Left lobe of liver (tissue), 2 donors: ENCODE measurements at regions not wholly inside any gene's neighbourhood (a gene's known extent, or its start where the extent isn't known, plus 50 kb on each side); places are given as distances from the start of the nearest gene placed in this dataset.

ENCODE experiments used
- ATAC-seq: fragments of 200-7000 bp; cut with Tn5 transposase; one replicate; pipeline ENCODE4 v1.9.1; 2020; ENCODE audit warnings: mild to moderate bottlenecking, moderate library complexity
- DNase-seq: peaks from one replicate; pipeline ENCODE4 v3.0.0-alpha.2; 2020; ENCODE audit warnings: low spot score
- donor health status: DM: no; HTN: no; CAD: no; lungs with moderate emphysema.
- donor health status: DM: no; HTN: yes; CAD: no.

DNA sequence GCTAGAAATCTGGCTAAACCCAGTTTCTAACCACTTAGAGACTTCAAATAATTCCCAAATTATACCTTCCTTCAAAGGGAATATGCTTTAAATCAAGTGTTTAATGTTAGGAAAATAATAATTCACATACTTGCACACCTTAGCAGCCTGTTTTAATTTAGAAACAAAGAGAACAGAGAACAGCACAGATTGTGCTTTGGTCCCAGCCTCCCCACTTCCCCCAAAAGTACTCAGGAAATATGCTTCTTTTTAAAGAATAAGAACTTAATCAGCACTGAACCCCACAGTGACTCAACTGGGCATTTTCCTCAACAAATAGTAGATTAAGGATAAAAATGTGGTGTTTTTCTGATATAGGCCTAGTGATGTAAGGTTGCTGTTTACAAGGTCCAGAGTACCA, 295.8 kb downstream of the GBA3 start:
- no peak for DNase-seq
- ATAC-seq: no peak

DNA sequence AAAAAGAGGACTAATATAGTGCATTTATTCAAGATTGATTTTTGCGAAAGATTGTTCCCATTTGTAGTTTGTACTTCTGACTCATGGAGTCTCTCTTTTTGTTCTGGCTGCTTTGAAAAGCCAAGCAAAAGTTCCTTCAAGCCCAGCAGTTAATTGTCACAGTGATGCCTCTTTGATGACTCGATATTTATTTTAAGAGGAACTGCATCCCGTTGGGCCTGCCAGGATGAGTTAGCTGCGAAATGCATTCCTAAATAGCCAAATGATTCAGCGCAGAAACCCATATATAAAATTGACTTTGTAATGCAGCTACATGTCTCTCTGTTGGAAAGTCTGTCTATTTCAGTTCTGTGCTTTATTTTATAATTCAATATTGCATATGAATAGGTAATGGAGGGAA, 295.1 kb downstream of the GBA3 start:
- DNase-seq (no peak), ATAC-seq (no peak)

DNA sequence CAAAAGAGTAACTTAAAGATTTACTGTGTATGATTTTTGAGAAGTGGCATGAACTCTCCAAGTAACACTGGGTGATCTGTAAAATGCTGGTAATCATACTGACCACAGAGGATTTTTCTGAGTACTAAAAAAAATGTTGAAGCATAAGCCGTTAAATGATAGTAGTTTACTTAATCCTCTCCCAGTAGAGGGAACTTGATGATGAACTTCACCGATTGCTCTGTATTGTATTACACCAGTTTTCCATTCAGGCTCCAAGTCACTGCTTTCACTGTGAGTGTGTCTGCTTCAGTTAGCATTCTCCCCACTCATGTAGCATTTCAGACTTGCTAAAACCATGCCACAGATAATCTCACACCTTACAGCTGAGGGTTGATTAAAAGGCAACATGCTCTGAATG, 294.1 kb downstream of the GBA3 start:
- ATAC-seq (no peak), DNase-seq (no peak)

DNA sequence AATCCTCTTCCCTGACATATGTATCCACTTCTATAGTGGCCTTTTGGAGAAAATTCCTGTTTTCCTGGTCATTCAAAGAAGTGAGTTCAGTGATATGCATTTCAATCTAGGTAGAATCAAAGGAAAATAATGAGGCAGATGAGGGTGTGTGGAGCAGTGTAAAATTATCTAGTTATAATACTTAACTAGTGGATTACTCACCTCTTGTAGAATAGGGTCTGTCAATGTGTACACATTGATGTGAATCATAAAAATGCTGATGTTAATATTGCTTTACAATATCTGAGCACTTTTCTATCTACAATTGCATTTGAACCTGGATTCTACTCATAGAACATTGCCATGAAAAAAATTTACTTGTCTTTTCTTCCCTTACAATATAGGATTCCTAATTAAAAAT, 293.5 kb downstream of the GBA3 start:
- ATAC-seq (no peak), DNase-seq (no peak)

DNA sequence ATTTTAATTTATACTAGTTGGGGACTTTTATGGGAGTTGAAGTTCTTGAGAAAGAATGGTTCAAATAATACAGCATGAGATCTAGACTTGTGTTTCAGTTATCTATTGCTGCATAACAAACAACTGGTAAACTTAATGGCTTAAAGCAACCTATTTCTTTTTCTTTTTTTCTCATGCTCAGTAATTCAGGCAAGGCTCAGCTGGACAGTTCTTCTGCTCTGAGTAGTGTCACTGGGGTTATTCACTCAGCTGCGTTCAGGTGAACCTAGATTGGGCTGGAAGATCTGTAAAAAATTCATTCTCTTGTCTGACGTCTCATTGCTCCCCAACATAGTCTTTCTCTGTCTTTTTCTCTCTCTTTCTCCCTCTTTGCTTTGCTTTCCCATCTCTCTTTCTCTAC, 291.7 kb downstream of the GBA3 start:
- DNase-seq: no peak
- no peak for ATAC-seq

DNA sequence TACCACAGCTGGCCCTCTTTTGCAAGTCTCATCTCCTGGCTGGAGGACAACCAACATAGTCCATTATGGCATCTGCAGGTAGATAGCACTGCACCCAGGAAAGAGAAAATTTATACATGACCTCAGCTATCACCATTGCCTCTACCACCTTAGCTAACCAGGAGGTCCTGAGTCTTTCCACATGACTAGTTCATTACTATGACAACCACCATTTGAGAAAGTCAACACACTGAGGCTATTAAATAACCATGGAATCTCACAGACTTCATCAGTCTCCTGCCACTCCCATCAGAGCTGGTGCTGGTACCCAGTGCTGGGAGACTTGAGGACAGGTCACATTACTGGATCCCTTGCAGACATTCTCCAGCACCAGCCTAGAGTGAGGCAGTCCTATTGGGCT, 285.9 kb downstream of the GBA3 start:
- DNase-seq: no peak

DNA sequence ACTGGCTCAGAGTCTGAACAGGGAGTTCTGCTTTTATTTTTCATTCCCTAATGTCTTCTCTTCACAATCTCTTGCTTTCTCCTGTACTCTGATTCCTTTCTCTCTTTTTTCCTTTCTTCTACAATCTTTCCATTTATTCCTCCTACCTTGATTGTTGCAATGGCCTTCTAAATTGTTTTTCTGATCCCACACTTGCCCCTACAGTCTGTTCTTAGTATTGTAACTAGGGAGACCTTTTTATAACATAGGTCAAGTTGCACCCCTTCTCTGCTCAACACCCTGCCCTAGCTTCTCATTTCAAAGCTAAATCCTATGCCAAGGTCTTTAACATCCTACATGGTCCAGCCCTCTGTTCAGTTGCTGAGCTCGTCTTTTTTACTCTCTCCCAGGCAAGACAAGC, 277.9 kb downstream of the GBA3 start:
- no peak for DNase-seq
- no peak for ATAC-seq

More for the DNA sequence above, 285.9 kb downstream of the GBA3 start:
- no peak for ATAC-seq

DNA sequence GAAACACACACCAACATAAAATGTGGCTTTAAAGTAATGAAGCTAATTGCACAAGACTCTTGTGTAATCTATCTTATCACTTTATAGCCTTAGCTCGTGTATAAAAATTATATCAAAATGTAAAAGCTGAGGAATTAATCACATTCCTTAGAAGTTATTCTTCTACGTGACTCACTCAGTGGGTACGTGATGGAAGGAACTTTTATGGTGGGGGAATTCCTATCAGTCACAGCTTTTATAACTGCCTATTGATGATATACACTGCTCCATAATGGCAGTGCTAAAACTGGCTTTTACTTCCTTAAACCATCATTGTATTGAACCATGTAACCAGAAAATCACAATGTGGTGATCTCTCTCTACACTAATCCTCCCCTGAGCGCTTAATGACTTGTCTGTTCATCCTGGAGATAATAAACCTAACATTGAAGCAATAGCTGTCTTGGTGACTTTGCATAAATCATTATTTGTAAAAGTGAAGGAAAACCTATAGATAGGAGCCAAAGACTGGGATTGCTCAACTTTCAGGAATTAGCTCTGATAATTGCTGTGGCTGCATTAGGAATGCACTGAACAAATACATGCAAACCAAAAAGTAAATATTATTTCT, 276.7 kb downstream of the GBA3 start:
- ATAC-seq (no peak), DNase-seq (no peak)

DNA sequence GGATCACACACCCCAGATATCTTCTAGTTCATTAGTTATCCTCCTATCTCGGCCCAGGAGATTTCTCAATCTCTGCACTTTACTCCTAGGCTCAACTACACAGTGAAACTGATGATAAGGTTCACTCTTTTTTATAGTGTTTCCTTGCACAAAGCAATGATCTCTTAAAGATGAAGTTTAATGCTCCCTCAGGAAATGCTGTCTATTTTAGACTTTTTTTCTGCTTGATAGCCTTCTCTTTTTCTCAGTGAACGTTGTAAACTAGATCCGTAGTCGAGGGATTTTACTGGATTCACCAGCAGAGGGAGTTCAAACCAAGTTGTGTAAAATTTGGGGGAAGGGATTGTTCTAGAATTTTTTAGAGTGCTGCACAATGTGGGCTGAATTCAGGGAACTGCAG, 269.6 kb downstream of the GBA3 start:
- peak; percentile 93 for ATAC-seq
- no peak for DNase-seq

DNA sequence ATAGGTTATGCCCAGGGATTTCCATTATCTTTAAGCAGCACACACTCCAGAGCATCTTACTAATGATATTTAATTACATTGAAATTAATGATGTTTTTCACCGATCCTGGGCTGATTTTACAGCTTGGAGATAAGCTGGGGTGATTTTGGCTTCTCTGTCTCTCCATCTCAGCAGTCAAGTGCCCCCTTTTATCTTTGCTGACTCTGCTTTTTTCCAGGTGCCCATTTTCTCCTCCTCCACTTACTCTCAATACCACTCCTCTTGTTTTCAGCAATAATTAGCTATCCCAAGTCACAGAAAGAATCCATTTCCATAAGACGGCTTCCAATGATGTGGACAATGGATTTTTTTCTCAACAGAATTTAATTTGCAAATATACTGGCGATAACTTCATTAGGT, 266.7 kb downstream of the GBA3 start:
- ATAC-seq (no peak), DNase-seq (no peak)

DNA sequence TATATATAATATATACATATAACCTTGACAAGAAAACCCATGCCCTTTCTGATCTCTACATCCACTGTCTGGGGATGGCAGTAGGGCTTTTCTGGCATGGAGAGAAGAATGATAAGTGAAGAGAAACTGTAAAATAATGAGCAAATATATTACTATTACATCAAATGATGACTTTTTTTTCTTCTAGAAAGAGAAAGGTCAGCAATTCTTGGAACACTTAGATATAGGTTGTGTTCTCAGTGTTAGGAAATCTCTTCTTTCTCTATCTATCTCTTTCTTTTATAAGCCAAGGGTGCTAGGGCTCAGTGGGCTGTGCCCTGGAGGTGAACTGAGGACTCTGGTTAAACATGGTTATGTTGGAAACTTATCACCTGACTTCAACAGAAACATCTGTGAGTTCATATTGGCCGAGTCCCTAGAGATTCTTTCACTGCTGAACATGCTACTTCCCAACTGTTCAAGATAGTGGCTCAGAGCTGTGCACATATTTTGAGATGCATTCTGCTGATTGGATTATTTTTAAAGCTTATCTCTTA, 265.1 kb downstream of the GBA3 start:
- no peak for ATAC-seq
- DNase-seq: no peak

DNA sequence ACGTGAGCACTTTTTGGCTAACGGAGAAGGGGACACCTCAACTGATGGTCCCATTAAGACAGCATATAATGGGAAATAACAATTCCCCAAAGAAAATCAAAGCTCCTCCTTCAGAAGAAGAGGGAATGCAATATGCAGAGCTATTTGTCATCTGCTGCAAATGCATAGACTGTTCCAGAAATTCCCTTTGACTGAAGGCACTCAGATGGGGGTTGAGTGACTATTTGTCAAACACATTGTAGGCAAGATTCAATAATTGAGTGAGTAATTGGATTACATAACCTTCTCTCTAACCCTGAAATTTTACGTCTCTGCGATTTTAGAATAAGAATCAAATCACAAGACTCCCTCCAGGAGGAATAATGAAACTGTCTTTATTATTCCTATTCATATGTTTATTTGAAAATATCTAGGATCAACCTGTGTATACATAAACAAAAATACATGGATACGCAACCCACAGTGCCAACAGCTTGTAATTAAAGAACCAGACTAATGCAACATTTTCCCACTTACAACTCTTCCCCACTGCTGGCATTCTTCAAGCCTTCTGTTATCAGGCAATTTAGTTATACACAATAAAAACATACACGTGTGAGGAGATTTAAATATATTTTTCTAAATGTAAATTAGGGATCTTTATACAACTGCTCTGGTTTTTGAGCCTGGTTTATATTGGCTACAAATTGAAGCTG, 256.6 kb downstream of the GBA3 start:
- ATAC-seq: no peak
- no peak for DNase-seq

DNA sequence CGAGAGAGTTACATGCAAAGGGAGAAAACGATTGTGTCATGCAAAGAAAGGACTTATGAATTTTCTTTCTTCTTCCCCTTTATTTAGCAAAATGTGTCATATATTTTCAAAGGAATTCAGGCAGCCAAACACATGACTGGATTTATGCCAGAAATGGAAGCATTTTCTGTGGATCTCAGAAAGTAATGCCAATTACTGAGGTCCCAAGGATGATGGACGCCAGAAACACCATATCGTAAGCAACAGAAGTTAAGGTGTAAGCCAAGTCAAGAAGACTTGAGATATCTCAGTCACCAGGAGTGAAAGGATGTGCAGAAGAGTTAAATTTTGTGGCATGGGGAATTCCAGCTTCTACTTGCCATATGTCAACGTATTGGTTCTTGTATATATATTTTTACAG, 255.1 kb downstream of the GBA3 start:
- ATAC-seq (no peak), DNase-seq (no peak)

DNA sequence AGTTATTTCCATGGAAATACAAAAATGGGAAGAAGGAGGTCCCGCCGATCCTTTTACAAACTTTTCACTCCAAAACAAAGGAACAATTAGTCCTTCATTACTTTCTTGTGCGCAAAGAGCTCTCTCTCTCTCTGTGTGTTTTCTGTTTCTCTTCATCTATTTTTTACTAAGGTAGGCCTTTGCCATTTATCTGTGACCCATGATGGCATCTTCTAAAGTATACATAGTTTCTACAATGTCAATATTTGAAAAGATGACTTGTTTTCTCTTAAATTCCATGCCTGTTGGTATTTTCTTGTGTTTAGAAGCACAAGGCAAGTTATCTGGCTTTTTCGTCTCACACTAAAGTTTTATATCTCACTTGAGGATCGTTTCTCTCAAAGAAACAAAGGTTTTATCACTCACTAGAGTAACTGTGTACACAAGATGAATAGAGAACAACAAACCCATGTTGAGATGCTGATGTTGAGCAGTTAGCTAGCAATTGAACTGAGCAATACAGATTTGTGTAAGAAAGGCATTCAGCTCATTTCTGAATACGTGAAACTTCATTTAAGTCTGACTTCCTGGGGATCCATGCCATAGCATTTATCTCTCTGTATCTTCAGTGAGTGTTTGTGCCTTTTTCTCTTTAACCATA, 250.3 kb downstream of the GBA3 start:
- ATAC-seq (no peak), DNase-seq (no peak)

DNA sequence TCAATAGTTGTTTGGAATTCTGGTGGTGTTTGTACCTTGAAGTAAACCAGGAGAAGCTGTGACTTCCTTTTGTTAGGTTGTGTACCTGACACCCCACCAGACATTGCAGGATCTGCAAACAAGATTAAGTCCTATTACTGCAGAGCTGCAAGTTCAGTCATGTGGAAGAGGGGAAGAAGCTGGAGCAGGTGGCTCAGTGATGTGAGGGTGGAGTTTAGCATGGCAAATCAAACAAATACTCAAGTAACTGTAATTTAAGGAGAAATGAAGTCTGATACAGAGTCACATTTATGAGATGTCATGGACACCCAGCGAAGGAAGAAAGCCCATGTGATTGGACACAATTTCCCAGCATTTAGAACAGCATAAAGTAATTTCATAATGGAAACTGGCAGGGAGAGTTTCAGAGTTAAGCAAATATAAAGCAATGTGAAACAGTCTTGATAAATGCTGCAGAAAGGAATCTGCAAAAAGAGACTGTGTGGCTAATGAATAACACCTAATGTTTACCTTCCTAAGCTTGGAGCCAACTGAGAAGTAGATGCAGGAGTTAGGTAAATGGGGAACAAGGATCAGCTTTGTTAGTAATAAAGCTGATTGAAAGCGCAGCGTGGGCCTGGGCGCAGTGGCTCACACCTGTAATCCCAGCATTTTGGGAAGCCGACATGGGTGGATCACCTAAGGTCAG, 249.1 kb downstream of the GBA3 start:
- ATAC-seq: peak; percentile 95
- peak; percentile 47 for DNase-seq

DNA sequence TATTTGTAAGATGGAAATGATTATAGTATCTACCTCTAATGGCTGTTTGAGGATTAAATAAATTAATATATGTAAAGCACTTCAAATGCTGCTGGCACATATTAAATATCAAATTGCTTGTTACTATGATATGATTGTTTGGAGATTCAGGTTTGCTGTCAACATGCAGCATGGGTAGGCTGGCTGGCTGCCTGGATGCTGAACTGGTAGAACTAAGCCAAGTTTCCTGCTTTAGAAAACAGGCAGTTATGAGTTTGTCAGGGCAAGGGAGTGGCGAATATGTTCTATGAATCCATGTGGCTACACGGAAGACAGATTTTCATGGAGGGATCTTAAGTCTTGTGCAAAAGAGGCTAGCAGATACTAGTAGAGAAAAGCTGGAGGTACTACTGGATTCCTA, 239.6 kb downstream of the GBA3 start:
- DNase-seq: no peak
- ATAC-seq: no peak

DNA sequence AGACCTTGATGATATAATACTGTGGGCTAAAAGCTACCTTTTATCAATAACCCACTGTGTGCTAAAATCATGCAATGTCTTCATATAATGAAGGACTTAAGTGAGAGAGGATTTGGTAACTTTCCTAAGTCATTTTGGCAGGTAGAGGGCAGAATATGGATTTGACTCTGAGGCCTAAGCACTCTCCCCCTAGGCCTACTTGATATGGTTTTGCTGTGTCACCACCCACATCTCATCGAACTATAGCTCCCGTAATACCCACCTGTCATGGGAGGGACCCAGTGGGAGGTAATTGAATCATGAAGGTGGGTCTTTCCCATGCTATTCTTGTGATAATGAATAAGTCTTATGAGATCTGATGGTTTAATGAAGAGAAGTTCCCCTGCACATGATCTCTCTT, 229.7 kb downstream of the GBA3 start:
- DNase-seq (no peak), ATAC-seq (no peak)

DNA sequence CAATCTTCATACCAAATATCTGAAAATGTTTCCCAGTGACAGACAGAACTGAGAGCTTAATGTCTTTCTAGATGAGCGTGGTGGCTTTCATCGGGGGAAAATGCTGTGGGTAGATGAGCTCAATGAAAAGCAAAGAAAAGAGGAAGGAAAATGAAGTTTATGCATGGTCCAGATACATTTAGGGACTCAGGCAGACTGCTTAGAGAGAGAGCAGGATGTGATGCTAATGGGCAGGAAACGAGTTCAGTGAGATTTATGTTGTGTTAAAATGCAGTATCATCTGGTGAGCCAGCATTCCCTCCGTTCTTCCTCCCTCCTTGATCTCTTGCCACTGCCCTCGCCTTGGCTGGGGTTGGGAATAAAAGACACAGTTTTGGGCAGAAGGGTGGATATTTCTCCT, 229.2 kb downstream of the GBA3 start:
- no peak for ATAC-seq
- no peak for DNase-seq

DNA sequence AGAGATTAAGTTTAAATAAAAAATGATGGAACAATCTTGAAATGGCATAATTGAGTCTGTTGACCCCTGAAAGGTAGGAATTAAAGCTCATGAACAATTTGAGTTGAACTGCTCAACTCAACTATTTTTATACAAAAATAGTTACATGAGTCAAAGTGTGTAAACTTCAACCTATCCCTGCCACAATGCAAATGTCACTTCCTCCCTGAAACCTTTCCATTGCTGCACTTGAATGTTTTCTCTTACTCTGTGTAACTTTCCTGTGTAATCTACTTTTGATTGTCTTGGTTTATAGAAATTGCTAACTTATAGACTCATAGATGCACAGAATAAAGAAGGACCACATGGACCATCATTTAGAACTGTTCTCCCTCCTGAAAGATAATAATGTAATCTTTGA, 218.5 kb downstream of the GBA3 start:
- DNase-seq: no peak
- no peak for ATAC-seq

DNA sequence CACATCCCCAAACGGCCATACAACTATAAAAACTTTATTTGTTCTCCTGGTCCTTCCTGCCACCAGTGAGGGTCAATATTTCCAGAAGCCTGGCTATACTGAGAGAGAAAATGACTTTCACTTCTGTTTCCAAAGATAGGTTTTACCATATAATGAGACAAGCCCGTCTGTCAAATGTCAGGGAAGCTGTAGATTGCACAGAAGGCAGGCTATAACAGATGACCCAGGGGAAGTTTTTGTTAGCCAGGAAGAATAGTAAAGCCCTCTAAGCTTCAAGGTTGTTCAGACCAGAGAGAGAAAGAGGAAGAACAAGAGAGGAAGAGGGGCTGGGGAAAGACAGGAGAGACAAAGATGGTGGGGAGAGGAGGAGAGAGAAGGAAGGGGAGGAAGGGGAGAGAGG, 217.5 kb downstream of the GBA3 start:
- ATAC-seq (no peak), DNase-seq (no peak)

DNA sequence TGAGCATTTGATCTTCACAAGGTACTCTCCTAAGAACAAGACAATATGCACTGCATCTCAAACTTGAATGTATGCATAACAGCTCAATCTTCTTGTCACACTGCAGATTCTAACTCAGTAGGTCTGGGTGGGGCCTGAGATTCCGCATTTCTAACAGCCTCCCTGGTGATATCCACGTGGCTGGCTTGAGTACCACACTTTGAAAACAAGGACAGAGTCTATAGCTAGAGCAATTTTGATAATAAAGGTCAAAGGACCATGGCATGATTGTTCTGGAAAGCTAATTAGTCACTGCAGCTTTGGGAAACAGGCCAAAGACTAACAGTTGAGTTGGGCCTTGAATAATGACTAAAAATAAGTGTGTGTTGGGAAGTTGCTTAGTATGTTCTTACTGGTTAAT, 213.3 kb downstream of the GBA3 start:
- ATAC-seq: no peak

DNA sequence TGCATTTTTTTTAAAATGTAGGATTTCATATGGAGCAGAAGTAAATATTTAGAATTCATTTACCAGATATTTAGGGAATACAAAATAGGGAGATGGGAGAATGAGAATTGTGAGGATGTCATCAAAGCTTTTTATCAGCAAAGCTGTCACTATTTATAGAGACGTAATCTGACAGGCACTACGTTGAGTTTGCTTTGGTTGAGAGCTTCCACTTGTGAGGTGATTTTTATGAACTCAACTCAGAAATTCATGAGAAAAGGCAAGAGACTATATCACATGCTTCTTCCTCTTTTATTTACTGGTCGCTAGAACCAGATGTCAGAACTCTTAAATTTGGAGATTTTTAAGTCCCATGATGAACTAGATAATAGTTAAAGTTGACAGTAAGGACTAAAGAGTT, 211.2 kb downstream of the GBA3 start:
- no peak for DNase-seq
- ATAC-seq: no peak

More for the DNA sequence above, 213.3 kb downstream of the GBA3 start:
- no peak for DNase-seq
